Neural crest cell (in vitro differentiated cells): ENCODE measurements at regions not wholly inside any gene's neighbourhood (a gene's known extent, or its start where the extent isn't known, plus 50 kb on each side); places are given as distances from the start of the nearest gene placed in this dataset.

Experiments used
- DNase-seq: peaks from one replicate; pipeline ENCODE4 v3.0.0; 2021; ENCODE audit warnings: low read depth, mixed read lengths, low spot score
- H3K27ac Mint-ChIP-seq: one replicate; pipeline ENCODE4 v1.8.0; 2021; ENCODE audit warnings: mild to moderate bottlenecking, mixed read lengths; ENCODE audit not compliant: unreplicated experiment
- H3K27me3 Mint-ChIP-seq: 2 replicates; pipeline ENCODE4 v1.8.0; 2021; ENCODE audit warnings: low read depth, mild to moderate bottlenecking, mixed read lengths
- H3K36me3 Mint-ChIP-seq: 2 replicates; pipeline ENCODE4 v1.8.0; 2021; ENCODE audit warnings: low read depth, mild to moderate bottlenecking, mixed read lengths
- H3K4me1 Mint-ChIP-seq: 2 replicates; pipeline ENCODE4 v1.8.0; 2021; ENCODE audit warnings: mixed read lengths
- H3K4me3 Mint-ChIP-seq: one replicate; pipeline ENCODE4 v1.8.0; 2021; ENCODE audit warnings: mild to moderate bottlenecking, mixed read lengths
- H3K9me3 Mint-ChIP-seq: 2 replicates; pipeline ENCODE4 v1.8.0; 2021; ENCODE audit warnings: mixed read lengths
- TF ChIP-seq, protein P1 (sequence below): fragments of 200-600 bp; sonication (generic); conservative IDR thresholded peaks from 2 replicates; pipeline ENCODE4 v1.5.0; 2021; ENCODE audit warnings: antibody characterized with exemption, mild to moderate bottlenecking

DNA sequence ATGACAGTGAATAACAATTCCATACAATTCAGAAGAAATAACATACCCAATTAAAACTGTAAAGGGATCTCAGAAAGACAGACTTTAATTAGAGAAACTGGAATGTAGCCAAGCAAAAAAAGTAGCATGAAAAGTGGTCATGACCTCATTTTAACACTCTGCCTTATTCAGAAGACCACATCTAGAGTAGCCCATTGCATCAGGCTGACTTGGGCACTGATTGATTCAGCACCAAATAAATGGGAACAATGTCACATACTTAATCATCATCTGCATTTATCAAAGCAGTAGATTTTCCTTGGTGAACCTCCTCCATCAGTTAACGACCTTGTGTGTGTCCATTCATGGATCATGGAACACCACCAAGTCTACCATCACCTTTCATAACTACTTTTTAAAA, 992.1 kb downstream of the NR2F1-AS1 start:
- H3K36me3 Mint-ChIP-seq, result no peaks in the 10 kb centered on the region
- H3K4me3 Mint-ChIP-seq, result no peak overlapping the region
- H3K27ac Mint-ChIP-seq, result no peak overlapping the region
- peaks cover 3% of the 10 kb centered on the region for H3K9me3 Mint-ChIP-seq
- DNase-seq, result no peak
- no peaks in the 10 kb centered on the region for H3K27me3 Mint-ChIP-seq
- H3K4me1 Mint-ChIP-seq, result peaks cover 14% of the 10 kb centered on the region
- TF ChIP-seq, protein P1, sequence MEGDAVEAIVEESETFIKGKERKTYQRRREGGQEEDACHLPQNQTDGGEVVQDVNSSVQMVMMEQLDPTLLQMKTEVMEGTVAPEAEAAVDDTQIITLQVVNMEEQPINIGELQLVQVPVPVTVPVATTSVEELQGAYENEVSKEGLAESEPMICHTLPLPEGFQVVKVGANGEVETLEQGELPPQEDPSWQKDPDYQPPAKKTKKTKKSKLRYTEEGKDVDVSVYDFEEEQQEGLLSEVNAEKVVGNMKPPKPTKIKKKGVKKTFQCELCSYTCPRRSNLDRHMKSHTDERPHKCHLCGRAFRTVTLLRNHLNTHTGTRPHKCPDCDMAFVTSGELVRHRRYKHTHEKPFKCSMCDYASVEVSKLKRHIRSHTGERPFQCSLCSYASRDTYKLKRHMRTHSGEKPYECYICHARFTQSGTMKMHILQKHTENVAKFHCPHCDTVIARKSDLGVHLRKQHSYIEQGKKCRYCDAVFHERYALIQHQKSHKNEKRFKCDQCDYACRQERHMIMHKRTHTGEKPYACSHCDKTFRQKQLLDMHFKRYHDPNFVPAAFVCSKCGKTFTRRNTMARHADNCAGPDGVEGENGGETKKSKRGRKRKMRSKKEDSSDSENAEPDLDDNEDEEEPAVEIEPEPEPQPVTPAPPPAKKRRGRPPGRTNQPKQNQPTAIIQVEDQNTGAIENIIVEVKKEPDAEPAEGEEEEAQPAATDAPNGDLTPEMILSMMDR, result no peak

DNA sequence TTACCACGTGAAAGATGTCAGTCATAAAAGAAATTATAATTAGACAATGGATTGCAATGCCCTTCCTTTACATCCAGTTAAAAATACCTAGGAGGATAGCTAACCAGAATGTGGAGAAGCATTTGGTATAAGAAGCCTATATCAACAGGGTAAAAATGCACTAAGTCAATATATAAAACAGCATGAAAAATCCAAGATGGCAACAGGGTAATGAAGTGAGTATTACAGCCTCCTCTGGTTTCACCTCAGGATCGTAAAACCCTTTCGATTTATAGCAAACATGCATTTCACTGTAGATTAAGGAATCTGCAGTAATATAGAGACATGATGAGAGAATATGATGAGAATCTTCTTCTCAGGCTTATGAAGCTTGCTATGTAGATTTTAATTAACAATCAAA, 999.3 kb downstream of the NR2F1-AS1 start:
- Mint-ChIP-seq H3K27ac (no peak overlapping the region), H3K9me3 (no peaks in the 10 kb centered on the region), H3K27me3 (no peaks in the 10 kb centered on the region), H3K4me3 (no peak overlapping the region), H3K4me1 (no peaks in the 10 kb centered on the region), H3K36me3 (peaks cover 3% of the 10 kb centered on the region)
- no peak for DNase-seq
- TF ChIP-seq, protein P1, result no peak

DNA sequence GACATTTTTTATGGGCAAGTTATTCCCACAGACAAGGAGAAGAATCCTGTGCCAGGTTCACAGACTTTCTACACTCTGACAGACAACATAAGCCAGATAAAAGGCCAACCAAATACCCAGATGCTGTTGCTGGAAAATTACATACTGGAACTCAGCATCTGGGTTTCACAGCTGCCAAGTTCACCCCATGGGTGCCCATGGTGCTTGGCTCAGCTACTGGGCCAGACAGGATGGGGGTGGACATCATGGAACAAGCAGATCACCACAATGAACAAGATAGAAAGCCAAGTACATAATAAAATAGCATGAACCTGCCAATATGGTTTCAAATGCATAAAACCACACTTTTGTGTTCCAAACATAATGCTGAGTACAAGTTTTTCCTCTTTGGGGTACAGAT, 999.8 kb downstream of the NR2F1-AS1 start:
- Mint-ChIP-seq H3K4me1 (no peaks in the 10 kb centered on the region), H3K27ac (no peak overlapping the region), H3K4me3 (no peak overlapping the region), H3K9me3 (no peaks in the 10 kb centered on the region), H3K27me3 (no peaks in the 10 kb centered on the region), H3K36me3 (peaks cover 3% of the 10 kb centered on the region)
- TF ChIP-seq, protein P1, result no peak
- DNase-seq, result no peak

DNA sequence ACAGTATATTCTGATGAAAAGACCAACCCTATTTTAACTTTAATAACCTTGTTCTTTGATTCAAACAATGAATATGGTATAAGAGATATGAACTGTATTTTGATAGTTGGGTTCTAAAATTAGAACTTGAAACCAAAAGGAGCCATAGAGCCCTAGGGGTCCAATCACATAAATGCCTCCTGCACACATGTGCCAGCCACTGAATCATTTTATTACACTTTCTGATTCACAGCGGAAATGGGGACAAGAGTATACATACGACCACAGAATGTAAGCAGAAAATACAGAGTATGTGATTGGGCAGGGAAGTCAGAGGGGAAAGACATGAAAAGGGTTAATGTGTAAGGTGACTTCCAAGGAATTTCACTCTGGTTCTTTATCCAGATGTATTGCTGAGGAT, 1000.2 kb downstream of the NR2F1-AS1 start:
- Mint-ChIP-seq H3K27ac (no peak overlapping the region), H3K27me3 (no peaks in the 10 kb centered on the region), H3K4me3 (no peak overlapping the region), H3K36me3 (peaks cover 3% of the 10 kb centered on the region), H3K9me3 (no peaks in the 10 kb centered on the region), H3K4me1 (no peaks in the 10 kb centered on the region)
- TF ChIP-seq, protein P1, result no peak
- DNase-seq, result no peak

DNA sequence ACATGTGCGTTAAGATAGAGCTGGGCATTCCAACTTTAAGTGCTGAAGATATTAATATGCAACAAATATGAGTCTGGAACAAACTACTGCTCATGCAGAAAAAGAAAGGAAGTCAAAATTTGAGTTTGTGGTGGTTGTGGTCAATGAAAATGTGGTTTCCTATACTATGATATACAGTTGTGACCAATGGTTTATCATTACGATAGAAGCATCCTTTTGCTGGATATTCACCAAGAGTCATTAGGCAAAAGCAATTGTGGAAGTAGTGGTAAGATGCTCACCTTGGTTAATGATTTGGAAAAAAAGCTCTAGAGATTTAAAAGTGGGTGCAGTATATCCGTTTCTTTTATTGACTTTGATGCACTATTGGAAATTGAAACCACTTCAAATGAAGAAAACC, 1007.0 kb downstream of the NR2F1-AS1 start:
- Mint-ChIP-seq H3K27ac (no peak overlapping the region), H3K36me3 (no peaks in the 10 kb centered on the region), H3K9me3 (no peaks in the 10 kb centered on the region), H3K27me3 (no peaks in the 10 kb centered on the region), H3K4me3 (no peak overlapping the region), H3K4me1 (no peaks in the 10 kb centered on the region)
- no peak for DNase-seq
- TF ChIP-seq, protein P1, result no peak

DNA sequence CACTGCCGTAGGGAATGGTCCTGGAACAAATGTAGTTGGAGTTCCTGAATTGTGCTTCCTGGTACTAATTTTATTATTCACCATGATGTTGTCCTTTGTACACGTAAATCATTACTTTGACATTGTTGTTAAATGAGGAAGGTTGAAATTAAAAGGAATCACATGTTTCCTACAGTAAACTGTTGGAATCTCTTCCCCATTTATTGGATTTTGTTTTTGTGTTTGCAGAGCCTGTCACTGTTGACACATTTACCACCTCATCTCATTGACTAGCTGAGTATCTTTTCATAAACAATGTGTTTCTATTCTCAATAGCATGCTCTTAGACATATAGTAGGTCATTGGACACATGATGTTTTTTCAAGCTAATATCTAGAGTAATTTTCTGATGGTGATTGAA, 1012.5 kb downstream of the NR2F1-AS1 start:
- Mint-ChIP-seq H3K27me3 (no peaks in the 10 kb centered on the region), H3K4me3 (no peak overlapping the region), H3K9me3 (no peaks in the 10 kb centered on the region), H3K36me3 (no peaks in the 10 kb centered on the region), H3K4me1 (peaks cover 10% of the 10 kb centered on the region), H3K27ac (no peak overlapping the region)
- DNase-seq, result no peak
- TF ChIP-seq, protein P1, result no peak
